ENCODE measurements at regions not wholly inside any gene's neighbourhood (a gene's known extent, or its start where the extent isn't known, plus 50 kb on each side); places are given as distances from the start of the nearest gene placed in this dataset.
"Not testable (repeated sequence)": the region's sequence is repeated elsewhere in the genome, so short reads cannot be mapped to it uniquely, and the experiment has no call there.

DNA sequence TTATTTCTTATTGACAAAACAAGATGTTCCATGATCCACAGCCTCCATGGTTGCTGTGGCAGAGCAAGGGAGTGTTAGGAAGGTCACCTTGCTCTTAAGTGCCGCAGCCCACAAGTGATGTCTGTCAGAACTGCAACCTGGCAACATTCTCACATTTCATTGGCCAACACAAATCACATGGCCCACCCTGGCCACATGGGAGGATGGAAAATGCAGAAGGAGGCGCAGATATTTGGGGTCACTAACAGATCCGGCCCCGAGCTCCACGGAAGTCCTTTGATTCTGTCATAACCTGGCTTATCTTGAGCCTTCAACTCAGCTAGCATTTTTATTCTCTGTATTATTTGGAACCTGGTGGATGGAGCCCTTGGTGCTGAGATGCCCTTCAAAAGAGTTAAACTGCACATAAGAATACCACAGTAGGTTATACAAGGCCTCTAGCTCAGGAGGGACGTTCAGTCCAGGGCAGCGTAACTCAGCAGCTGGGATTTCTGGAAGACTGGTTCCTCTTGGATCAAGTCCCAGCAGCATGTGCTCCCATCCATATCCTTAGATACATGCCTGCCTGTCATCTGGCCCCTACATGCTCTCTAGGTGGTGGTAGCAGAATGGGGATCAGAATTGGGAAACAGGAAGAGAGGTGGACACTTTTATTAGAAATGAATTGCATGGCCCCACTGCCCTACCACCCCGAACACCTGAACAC is 508.1 kb downstream of the HAPSTR1 start:
- DNase-seq, result no peak

- no peak for DNase-seq
Measured at GRCh38 chr16:9602189-9602588, 510.7 kb downstream of the HAPSTR1 start.

DNA sequence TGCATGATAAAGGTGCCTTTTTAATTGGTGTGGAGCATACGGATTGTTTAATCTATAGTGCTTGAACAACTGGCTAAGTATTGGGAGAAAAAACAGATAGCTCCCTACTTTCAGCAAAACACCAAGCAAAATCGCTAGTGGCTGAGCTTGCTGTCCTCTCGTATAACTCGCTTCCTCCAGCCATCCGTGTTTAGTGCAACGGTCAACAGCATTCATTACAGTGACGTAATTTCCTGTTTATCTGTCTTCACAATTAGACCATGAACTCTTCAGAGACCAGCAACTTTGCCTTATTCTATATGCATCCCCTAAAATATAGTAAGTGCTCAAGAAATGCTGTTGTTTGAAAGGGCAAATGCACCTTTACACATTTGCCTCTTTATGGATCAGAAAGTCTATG is 511.9 kb downstream of the HAPSTR1 start:
- no peak for DNase-seq

DNA sequence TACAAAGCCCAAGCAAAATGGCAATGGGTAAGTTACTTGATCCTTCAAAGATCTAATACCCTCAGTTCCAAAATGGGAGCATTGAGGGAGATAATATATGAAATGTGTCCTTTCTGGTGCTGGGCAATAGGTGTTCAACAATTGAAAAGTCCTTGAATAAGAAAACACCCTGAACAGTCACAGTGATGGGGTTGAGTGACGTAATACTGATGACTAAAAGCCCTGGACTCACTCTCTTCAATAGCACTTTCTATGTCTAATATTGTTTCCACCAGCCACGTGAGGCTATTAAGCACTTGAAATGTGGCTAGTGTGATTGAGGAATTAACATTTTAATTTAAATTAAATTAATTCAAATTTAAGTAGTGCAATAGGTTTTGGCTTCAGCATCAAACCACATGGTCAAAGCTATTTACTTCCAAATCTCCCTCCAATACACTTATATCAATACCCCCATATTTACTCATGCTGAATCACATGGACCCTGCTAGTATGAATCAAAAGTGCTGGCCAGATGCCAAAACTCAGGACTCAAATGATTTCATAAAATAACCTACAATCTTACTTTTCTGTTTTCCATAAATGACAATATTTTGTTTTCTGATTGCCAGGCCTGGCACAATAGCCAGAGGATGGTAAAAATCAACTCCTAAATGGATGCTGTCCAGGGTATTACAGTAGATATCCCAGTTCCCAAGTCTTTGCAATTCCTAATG is 516.2 kb downstream of the HAPSTR1 start:
- DNase-seq, result no peak

DNA sequence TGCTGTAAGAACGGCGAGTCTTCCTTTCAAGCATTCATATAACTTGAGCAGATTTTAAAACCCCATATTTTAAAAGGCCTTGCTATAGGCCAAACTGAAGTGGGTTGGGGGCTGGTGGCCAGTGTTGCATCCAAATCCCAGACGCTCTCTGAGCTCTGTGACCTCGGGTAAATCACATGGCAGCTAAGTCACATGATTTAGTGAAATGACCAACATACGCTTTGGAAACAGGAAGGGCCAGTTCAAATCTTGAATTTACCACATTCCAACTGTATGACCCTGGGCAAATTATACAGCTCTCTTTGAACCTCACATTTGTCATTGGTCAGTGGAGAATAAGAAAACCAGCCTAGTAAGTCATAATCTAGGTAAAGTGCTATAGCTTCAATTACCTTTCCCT is 519.3 kb downstream of the HAPSTR1 start:
- DNase-seq, result no peak

DNA sequence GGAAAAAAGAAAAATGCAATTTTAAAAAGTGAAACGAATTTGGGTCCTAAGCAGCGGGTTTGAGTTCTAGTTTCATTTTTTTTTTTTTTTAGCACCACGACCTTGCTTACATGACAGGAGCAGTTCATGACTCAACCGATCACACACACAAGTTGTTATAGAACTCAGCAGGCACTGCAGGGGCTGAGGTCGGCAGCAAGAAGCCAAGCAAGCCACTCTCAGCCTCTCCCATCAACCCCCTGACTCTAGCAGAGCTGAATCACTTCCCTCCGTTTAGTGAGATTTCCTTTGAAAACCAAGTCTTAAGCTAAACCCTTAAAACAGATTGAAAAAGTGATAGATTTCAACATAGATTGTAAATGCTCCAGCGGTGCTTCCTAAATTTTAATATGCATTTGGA is 520.8 kb downstream of the HAPSTR1 start:
- no peak for DNase-seq

- DNase-seq, result no peak
Measured at GRCh38 chr16:9614389-9614788, 522.9 kb downstream of the HAPSTR1 start.

- DNase-seq, result no peak
Measured at GRCh38 chr16:9622268-9622667, 530.8 kb downstream of the HAPSTR1 start.

GRCh38 chr16:9625122-9625521 is 533.7 kb downstream of the HAPSTR1 start:
- no peak for DNase-seq

DNA sequence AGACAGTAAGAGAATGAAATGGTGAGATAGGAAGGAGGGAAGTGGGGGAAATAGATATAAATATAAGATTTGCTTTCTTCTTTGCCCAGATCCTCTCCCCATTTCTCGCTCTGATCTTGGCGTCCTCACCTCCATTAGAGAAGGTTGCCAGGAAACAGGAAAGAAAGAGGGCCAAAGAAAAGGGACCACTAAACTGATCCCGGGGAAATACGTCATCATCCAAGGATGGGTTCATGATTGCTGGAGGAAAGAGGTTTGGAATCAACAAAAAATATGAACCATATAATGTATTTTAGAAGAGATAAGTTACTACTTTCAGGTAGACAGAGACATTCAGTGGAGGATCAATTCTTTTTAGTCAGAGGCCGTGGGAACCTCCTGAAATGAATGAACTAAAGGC is 536.0 kb downstream of the HAPSTR1 start:
- no peak for DNase-seq

DNA sequence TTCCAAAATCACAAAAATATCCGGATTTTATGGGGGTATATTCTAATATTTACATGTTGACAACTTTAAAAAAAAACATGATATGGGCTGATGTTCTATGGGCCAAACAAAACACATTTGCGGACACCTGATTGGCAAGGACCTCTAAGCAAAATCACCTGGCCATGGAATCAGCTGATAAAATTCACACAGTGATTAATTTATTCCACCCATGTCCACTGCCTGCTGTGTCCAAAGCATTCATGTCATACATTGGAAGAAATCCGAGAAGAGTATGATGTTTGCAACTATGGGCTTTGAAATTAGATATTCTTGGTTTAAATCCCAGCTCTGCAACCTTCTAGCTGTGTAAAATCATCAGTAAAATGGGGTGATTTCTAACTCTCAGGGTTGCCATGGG is 538.7 kb downstream of the HAPSTR1 start:
- DNase-seq, result no peak

GRCh38 chr16:9630985-9631384 is 539.5 kb downstream of the HAPSTR1 start:
- no peak for DNase-seq

- no peak for DNase-seq
Measured at GRCh38 chr16:9633844-9634243, 542.4 kb downstream of the HAPSTR1 start.

GRCh38 chr16:9635150-9635720 is 543.8 kb downstream of the HAPSTR1 start:
- DNase-seq, result not testable (repeated sequence)

- no peak for DNase-seq
Measured at GRCh38 chr16:9644258-9644657, 538.0 kb downstream of the GRIN2A start.

GRCh38 chr16:9645911-9646310 is 536.3 kb downstream of the GRIN2A start:
- no peak for DNase-seq

DNA sequence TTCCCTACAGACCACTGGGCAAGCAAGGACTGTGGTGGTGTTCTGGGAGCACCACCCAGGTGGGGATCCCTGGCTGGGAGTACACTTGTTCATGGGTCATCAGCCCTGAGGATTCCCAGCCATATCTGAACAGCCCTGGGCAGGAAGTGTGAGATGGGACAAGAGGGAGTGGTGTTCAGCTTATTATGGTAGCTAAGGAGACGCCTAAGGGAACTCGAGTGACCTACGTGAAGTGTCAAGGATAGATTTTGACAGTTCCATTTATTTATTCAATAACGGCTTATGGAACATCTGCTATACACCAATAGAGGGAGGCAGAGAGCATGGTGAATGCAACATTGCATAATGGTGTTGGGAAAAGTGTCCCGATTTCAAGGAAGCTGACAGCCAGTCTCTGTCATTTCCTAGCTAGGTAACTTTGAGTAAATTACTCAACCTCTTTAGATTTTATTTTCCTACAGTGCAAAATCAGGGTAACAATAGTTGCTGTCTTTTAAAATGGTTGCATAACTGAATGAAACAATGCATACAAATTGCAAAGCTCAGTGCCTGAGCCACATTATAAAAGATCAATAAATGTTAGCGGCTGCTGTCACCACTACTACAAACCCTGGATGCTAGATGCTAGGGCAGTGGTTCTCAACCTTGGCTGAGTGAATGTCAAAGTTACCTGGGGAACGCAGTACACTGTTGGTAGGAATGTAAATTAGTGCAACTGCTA is 534.1 kb downstream of the GRIN2A start:
- no peak for DNase-seq

- no peak for DNase-seq
Measured at GRCh38 chr16:9650284-9650683, 531.9 kb downstream of the GRIN2A start.

DNA sequence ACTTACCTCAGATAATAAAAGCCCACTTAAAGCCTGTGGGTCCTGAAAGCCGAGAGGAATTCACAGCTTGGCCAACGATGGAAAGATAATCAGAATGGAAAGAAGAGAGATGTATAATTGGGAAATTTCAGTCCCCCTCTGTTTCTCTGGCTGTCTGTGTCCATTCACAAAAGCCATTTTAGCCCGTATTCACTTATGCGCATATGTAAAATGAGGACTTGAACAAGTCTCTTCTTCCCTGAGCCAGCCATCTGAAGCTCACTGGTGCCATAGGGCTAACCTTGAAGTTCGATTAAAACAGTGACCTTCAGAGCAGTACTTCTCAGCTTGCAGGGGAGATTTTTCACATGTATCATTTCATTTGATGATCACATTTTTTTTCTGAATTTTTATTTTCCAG is 527.2 kb downstream of the GRIN2A start:
- no peak for DNase-seq

DNA sequence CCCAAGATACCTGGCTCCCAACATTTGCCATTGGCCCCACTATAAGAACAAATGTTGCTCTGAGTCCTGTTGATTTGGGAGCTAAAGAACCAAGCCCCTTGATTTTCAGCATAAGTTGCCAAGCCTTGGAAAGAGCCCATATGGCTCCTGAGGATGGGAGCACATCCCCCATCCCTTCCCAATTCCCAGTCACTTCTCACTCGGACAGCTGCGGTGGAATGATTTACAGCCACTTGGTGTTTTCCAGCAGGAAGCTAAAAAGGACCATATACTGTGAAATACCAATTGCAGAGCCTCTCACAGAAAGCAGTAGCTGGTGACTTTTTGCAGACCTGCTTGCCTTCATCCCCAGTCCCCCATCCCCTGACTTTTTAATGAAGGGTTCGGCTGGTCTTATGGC is 524.6 kb downstream of the GRIN2A start:
- no peak for DNase-seq

DNA sequence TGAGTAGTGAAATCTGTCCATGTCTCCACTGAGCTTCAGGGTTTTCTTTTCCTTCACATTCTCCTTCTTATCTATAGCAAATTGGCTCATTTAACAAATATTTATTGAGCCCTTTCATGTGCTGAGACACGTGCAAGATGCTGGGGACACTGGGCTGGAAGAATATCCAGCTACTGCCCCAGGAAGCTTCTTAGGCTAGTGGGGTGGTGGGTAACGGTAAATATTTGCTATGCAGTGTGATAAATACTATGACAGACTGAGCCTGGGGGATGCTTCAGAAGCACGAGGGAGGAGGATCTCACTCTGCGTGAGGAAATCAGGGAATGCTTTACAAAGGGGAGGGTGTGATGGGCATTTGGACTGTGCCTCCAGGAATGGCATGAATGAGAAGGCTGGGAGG is 524.1 kb downstream of the GRIN2A start:
- DNase-seq, result no peak

- DNase-seq, result no peak
Measured at GRCh38 chr16:9658586-9658985, 523.6 kb downstream of the GRIN2A start.

DNA sequence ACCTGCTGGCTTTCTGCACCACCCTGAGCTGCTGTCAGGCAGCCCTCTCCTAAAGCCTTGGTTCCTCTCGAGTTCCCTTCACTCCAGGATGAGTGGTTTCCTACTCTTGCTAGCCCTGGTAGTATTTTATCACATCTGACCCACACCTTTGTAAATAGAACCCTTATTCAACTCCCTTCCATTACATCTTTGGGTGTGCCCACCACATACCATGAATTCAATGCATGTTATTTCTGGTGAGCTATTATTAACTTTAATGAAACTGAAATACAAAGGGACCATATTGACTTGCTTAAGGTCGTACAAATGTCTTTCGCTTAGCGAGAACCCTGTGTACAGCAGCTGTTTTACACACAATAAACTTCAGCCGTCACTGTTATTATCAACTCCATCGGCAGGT is 521.3 kb downstream of the GRIN2A start:
- no peak for DNase-seq
